ENCODE measurements at regions not wholly inside any gene's neighbourhood (a gene's known extent, or its start where the extent isn't known, plus 50 kb on each side); places are given as distances from the start of the nearest gene placed in this dataset.

- TF ChIP-seq CTCF (IDR thresholded peaks at IDR 0.05) (no peak), POLR2A (IDR thresholded peaks at IDR 0.05) (no peak)
Observed at GRCh38 chr9:115295734-115296133, 177.8 kb upstream of the TNC start.
